Body of pancreas (tissue), 4 donors: ENCODE measurements at regions not wholly inside any gene's neighbourhood (a gene's known extent, or its start where the extent isn't known, plus 50 kb on each side); places are given as distances from the start of the nearest gene placed in this dataset.

Experiments used
- ATAC-seq: fragments of 150-250 bp; one replicate; pipeline ENCODE4 v1.9.1; 2016
- DNase-seq, 4 donors: peaks; one replicate each; pipeline ENCODE4 v3.0.0-alpha.2; 2019
- H3K27ac ChIP-seq, 4 donors: fragments of 200-600 bp; sonication (generic); 1 replicate in 3 of 4; 2 replicates in 1 of 4; pipeline versions ENCODE4 v1.5.1 to v1.6.1; 2016 to 2019; ENCODE audit warnings: mild to moderate bottlenecking in 1 of 4, mixed read lengths in 1 of 4, moderate library complexity in 1 of 4
- H3K27me3 ChIP-seq, 2 donors: fragments of 200-600 bp; sonication (generic); one replicate each; pipeline ENCODE4 v1.6.0; 2016; ENCODE audit warnings: mild to moderate bottlenecking in 1 of 2
- H3K36me3 ChIP-seq, 2 donors: fragments of 200-600 bp; sonication (generic); replicated peaks in 1 of 2; 2 replicates each; pipeline ENCODE4 v1.5.1; 2016; ENCODE audit warnings: low read depth in 2 of 2; ENCODE audit not compliant: insufficient read depth in 1 of 2
- H3K4me1 ChIP-seq: fragments of 200-600 bp; sonication (generic); one replicate; pipeline ENCODE4 v1.6.0; 2016
- H3K4me3 ChIP-seq, 2 donors: fragments of 200-600 bp; sonication (generic); 1 replicate in 1 of 2; 2 replicates in 1 of 2; pipeline ENCODE4 v1.5.1; 2016 to 2019
- H3K9me3 ChIP-seq, 3 donors: fragments of 200-600 bp; sonication (generic); 1 replicate in 2 of 3; 2 replicates in 1 of 3; pipeline ENCODE4 v1.5.1; 2016
- CTCF ChIP-seq, 7 experiments: fragments of 450-650 bp in 4 of 7; fragments of 200-600 bp in 3 of 7; sonication (generic) in 3 of 7; IDR thresholded peaks; one replicate each; pipeline ENCODE4 v1.5.1; 2016 to 2019; ENCODE audit warnings: antibody characterized with exemption in 7 of 7
- POLR2A ChIP-seq, 3 donors: fragments of 450-650 bp; IDR thresholded peaks; one replicate each; pipeline ENCODE4 v1.6.1; 2016; ENCODE audit warnings: antibody characterized with exemption in 3 of 3, mild to moderate bottlenecking in 2 of 3
- WGBS, 2 donors: methylation state at CpG; one replicate each; pipeline ENCODE4 v1.1.5; 2017; 5-methylcytosine and 5-hydroxymethylcytosine counted together
- intact Hi-C: fragments of 100-400 bp; cut with DNase I; formaldehyde crosslinking; loops from one replicate; pipeline ENCODE4 v1.15.1; 2023

- no peak overlapping the region for H3K27ac ChIP-seq
- H3K4me3 ChIP-seq, result no peak overlapping the region
- no peaks in the 10 kb centered on the region for H3K36me3 ChIP-seq
- 44 to 49% methylated on average over 4 of the region's 4 CpGs for whole genome bisulfite sequencing, 2 donors
- DNase-seq, result peak in 2 of 4 donors; percentile 14 to 26
- no peak for TF ChIP-seq POLR2A (IDR thresholded peaks at IDR 0.05)
- no peak for TF ChIP-seq CTCF (IDR thresholded peaks at IDR 0.05)
- no peaks in the 10 kb centered on the region for H3K4me1 ChIP-seq
- intact Hi-C loops, result no loop called here
- H3K9me3 ChIP-seq, result peaks cover 0 to 9% (median 0%) of the 10 kb centered on the region in 3 donors
- H3K27me3 ChIP-seq, result no peaks in the 10 kb centered on the region
- no peak for ATAC-seq
These were observed 54.7 kb upstream of the DSCAM start for GRCh38 chr21:40901691-40902090.

GRCh38 chr21:40902299-40902698 lies 55.3 kb upstream of the DSCAM start:
- Histone ChIP-seq H3K36me3 (no peaks in the 10 kb centered on the region), H3K4me3 (no peak overlapping the region), H3K27ac (no peak overlapping the region), H3K9me3 (peaks cover 0 to 3% (median 0%) of the 10 kb centered on the region in 3 donors), H3K4me1 (no peaks in the 10 kb centered on the region), H3K27me3 (no peaks in the 10 kb centered on the region)
- ATAC-seq, result no peak
- WGBS, 2 donors, result 25 to 38% methylated on average over 3 of the region's 3 CpGs
- intact Hi-C loops, result no loop called here
- TF ChIP-seq POLR2A (IDR thresholded peaks at IDR 0.05) (no peak), CTCF (IDR thresholded peaks at IDR 0.05) (no peak)
- DNase-seq, result peak in 3 of 4 donors; percentile 24 to 48 (median 48)

GRCh38 chr21:40902993-40903392 lies 56.0 kb upstream of the DSCAM start:
- DNase-seq (no peak), ATAC-seq (no peak)
- Histone ChIP-seq H3K27me3 (no peaks in the 10 kb centered on the region), H3K4me1 (no peaks in the 10 kb centered on the region), H3K27ac (no peak overlapping the region), H3K36me3 (no peaks in the 10 kb centered on the region), H3K4me3 (no peak overlapping the region), H3K9me3 (no peaks in the 10 kb centered on the region)
- 35 to 49% methylated on average over 3 of the region's 3 CpGs for WGBS, 2 donors
- TF ChIP-seq CTCF (IDR thresholded peaks at IDR 0.05), result no peak
- TF ChIP-seq POLR2A (IDR thresholded peaks at IDR 0.05), result no peak
- intact Hi-C loops, result no loop called here

- Histone ChIP-seq H3K4me3 (no peak overlapping the region), H3K4me1 (no peaks in the 10 kb centered on the region), H3K27ac (no peak overlapping the region), H3K9me3 (no peaks in the 10 kb centered on the region), H3K27me3 (no peaks in the 10 kb centered on the region), H3K36me3 (no peaks in the 10 kb centered on the region)
- ATAC-seq, result no peak
- DNase-seq, result no peak
- intact Hi-C loops, result no loop called here
- TF ChIP-seq CTCF (IDR thresholded peaks at IDR 0.05) (no peak), POLR2A (IDR thresholded peaks at IDR 0.05) (no peak)
- WGBS, 2 donors, result 34 to 35% methylated on average over 3 of the region's 3 CpGs
These were observed 58.3 kb upstream of the DSCAM start for GRCh38 chr21:40905251-40905650.

GRCh38 chr21:40912375-40912774 lies 65.4 kb upstream of the DSCAM start:
- TF ChIP-seq CTCF (IDR thresholded peaks at IDR 0.05), result no peak
- TF ChIP-seq POLR2A (IDR thresholded peaks at IDR 0.05), result no peak
- Histone ChIP-seq H3K9me3 (peaks cover 0 to 4% (median 0%) of the 10 kb centered on the region in 3 donors), H3K36me3 (no peaks in the 10 kb centered on the region), H3K27me3 (no peaks in the 10 kb centered on the region), H3K4me3 (no peak overlapping the region), H3K4me1 (no peaks in the 10 kb centered on the region), H3K27ac (no peak overlapping the region)
- intact Hi-C loops, result no loop called here
- ATAC-seq, result no peak
- WGBS, 2 donors, result 73 to 78% methylated on average over 5 of the region's 5 CpGs
- DNase-seq, result no peak
